ENCODE measurements at regions not wholly inside any gene's neighbourhood (a gene's known extent, or its start where the extent isn't known, plus 50 kb on each side); places are given as distances from the start of the nearest gene placed in this dataset.

- peaks cover 9% of the 10 kb centered on the region; the same call in 1 of the 2 replicates for H3K9me3 ChIP-seq (ENCODE audit: insufficient read depth, low read length)
- no peaks in the 10 kb centered on the region for H3F3A ChIP-seq (ENCODE audit: insufficient read depth)
- no peaks in the 10 kb centered on the region for H3K36me3 ChIP-seq (ENCODE audit: low read length)
- no peaks in the 10 kb centered on the region for H4K20me1 ChIP-seq (ENCODE audit: low read depth, low read length)
- H3K4me3 ChIP-seq (ENCODE audit: insufficient read depth, low read length, poor library complexity, severe bottlenecking): no peak overlapping the region
- H3K27me3 ChIP-seq (ENCODE audit: low read length): no peaks in the 10 kb centered on the region
- no peaks in the 10 kb centered on the region for H3K9me2 ChIP-seq (replicated peaks; ENCODE audit: insufficient read depth, low read length)
- no peaks in the 10 kb centered on the region for H3K79me2 ChIP-seq (ENCODE audit: insufficient read depth, low read length)
- H3K9ac ChIP-seq (ENCODE audit: low read length): no peak overlapping the region
- TF ChIP-seq CTCF (IDR thresholded peaks at IDR 0.05; ENCODE audit: insufficient read depth, low read length, poor library complexity, severe bottlenecking) (no peak), EZH2phosphoT487 (conservative IDR thresholded peaks at IDR 0.05; ENCODE audit: low read length) (no peak)
- H2AFZ ChIP-seq (ENCODE audit: low read depth, low read length, severe bottlenecking): peak overlapping the region; percentile 61
- no peak overlapping the region for H3K4me2 ChIP-seq (ENCODE audit: low read depth, low read length, poor library complexity, severe bottlenecking)
- H3K27ac ChIP-seq (ENCODE audit: low read depth, low read length): no peak overlapping the region
Measured at GRCh38 chr14:40629144-40629543, 977.5 kb upstream of the LRFN5 start.

GRCh38 chr14:40623643-40624042, 983.0 kb upstream of the LRFN5 start:
- no peak for TF ChIP-seq CTCF (IDR thresholded peaks at IDR 0.05; ENCODE audit: insufficient read depth, low read length, poor library complexity, severe bottlenecking)
- no peak for TF ChIP-seq EZH2phosphoT487 (conservative IDR thresholded peaks at IDR 0.05; ENCODE audit: low read length)
- H3K9ac ChIP-seq (ENCODE audit: low read length): no peak overlapping the region
- H2AFZ ChIP-seq (ENCODE audit: low read depth, low read length, severe bottlenecking): no peak overlapping the region
- no peaks in the 10 kb centered on the region for H3F3A ChIP-seq (ENCODE audit: insufficient read depth)
- no peaks in the 10 kb centered on the region for H4K20me1 ChIP-seq (ENCODE audit: low read depth, low read length)
- no peaks in the 10 kb centered on the region for H3K79me2 ChIP-seq (ENCODE audit: insufficient read depth, low read length)
- no peak overlapping the region for H3K4me3 ChIP-seq (ENCODE audit: insufficient read depth, low read length, poor library complexity, severe bottlenecking)
- no peak overlapping the region for H3K27ac ChIP-seq (ENCODE audit: low read depth, low read length)
- H3K27me3 ChIP-seq (ENCODE audit: low read length): no peaks in the 10 kb centered on the region
- H3K9me2 ChIP-seq (replicated peaks; ENCODE audit: insufficient read depth, low read length): no peaks in the 10 kb centered on the region
- no peaks in the 10 kb centered on the region for H3K36me3 ChIP-seq (ENCODE audit: low read length)
- no peak overlapping the region for H3K4me2 ChIP-seq (ENCODE audit: low read depth, low read length, poor library complexity, severe bottlenecking)
- H3K9me3 ChIP-seq (ENCODE audit: insufficient read depth, low read length): peaks cover 14% of the 10 kb centered on the region

- H2AFZ ChIP-seq (ENCODE audit: low read depth, low read length, severe bottlenecking): peak overlapping the region; percentile 37
- no peak overlapping the region for H3K4me3 ChIP-seq (ENCODE audit: insufficient read depth, low read length, poor library complexity, severe bottlenecking)
- H3K9me2 ChIP-seq (replicated peaks; ENCODE audit: insufficient read depth, low read length): no peaks in the 10 kb centered on the region
- H3K4me2 ChIP-seq (ENCODE audit: low read depth, low read length, poor library complexity, severe bottlenecking): no peak overlapping the region
- no peak overlapping the region for H3K9ac ChIP-seq (ENCODE audit: low read length)
- no peaks in the 10 kb centered on the region for H3K27me3 ChIP-seq (ENCODE audit: low read length)
- no peaks in the 10 kb centered on the region for H4K20me1 ChIP-seq (ENCODE audit: low read depth, low read length)
- no peak for TF ChIP-seq CTCF (IDR thresholded peaks at IDR 0.05; ENCODE audit: insufficient read depth, low read length, poor library complexity, severe bottlenecking)
- no peak for TF ChIP-seq EZH2phosphoT487 (conservative IDR thresholded peaks at IDR 0.05; ENCODE audit: low read length)
- no peaks in the 10 kb centered on the region for H3K79me2 ChIP-seq (ENCODE audit: insufficient read depth, low read length)
- no peaks in the 10 kb centered on the region for H3K9me3 ChIP-seq (ENCODE audit: insufficient read depth, low read length)
- H3F3A ChIP-seq (ENCODE audit: insufficient read depth): no peaks in the 10 kb centered on the region
- H3K36me3 ChIP-seq (ENCODE audit: low read length): 0 out of 2 replicates have a peak, but pooled peaks cover 2% of the 10 kb centered on the region
- no peak overlapping the region for H3K27ac ChIP-seq (ENCODE audit: low read depth, low read length)
Measured at GRCh38 chr14:40618225-40618898, 988.3 kb upstream of the LRFN5 start.
